ENCODE measurements at regions not wholly inside any gene's neighbourhood (a gene's known extent, or its start where the extent isn't known, plus 50 kb on each side); places are given as distances from the start of the nearest gene placed in this dataset.

DNA sequence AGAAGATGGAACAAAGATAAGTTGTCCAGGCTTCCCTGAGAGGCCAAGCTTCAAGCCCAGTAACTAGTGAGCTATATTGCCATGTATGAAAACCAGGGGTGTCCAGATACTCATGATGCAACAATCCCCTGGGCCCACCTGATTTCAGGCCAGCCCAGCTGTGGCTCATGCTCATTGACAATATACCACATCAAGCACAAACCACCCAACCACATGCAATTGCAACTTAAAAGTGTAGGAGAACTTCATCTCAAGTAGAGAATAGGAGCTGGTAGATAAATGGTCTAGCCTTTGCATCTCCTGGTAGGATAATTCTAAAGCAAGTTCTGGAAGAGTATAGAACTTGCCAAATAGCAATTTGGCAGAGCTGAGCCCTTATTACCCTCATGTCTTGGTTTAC, 561.3 kb downstream of the IGSF11 start:
- intact Hi-C loops (cut with DNase I) = no loop called here
- Histone ChIP-seq H3K9me3 (no peaks in the 10 kb centered on the region), H3K27ac (no peak overlapping the region), H3K36me3 (ENCODE audit: insufficient read depth in 1 of 2, low read depth in 1 of 2) (no peaks in the 10 kb centered on the region), H3K4me3 (no peak overlapping the region), H3K4me1 (no peaks in the 10 kb centered on the region), H3K27me3 (ENCODE audit: insufficient read depth in 3 of 3, low read length in 2 of 3) (no peaks in the 10 kb centered on the region)
- DNase-seq (no peak), ATAC-seq (no peak)
- TF ChIP-seq, protein P1, sequence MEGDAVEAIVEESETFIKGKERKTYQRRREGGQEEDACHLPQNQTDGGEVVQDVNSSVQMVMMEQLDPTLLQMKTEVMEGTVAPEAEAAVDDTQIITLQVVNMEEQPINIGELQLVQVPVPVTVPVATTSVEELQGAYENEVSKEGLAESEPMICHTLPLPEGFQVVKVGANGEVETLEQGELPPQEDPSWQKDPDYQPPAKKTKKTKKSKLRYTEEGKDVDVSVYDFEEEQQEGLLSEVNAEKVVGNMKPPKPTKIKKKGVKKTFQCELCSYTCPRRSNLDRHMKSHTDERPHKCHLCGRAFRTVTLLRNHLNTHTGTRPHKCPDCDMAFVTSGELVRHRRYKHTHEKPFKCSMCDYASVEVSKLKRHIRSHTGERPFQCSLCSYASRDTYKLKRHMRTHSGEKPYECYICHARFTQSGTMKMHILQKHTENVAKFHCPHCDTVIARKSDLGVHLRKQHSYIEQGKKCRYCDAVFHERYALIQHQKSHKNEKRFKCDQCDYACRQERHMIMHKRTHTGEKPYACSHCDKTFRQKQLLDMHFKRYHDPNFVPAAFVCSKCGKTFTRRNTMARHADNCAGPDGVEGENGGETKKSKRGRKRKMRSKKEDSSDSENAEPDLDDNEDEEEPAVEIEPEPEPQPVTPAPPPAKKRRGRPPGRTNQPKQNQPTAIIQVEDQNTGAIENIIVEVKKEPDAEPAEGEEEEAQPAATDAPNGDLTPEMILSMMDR (IDR thresholded peaks at IDR 0.05) = no peak

DNA sequence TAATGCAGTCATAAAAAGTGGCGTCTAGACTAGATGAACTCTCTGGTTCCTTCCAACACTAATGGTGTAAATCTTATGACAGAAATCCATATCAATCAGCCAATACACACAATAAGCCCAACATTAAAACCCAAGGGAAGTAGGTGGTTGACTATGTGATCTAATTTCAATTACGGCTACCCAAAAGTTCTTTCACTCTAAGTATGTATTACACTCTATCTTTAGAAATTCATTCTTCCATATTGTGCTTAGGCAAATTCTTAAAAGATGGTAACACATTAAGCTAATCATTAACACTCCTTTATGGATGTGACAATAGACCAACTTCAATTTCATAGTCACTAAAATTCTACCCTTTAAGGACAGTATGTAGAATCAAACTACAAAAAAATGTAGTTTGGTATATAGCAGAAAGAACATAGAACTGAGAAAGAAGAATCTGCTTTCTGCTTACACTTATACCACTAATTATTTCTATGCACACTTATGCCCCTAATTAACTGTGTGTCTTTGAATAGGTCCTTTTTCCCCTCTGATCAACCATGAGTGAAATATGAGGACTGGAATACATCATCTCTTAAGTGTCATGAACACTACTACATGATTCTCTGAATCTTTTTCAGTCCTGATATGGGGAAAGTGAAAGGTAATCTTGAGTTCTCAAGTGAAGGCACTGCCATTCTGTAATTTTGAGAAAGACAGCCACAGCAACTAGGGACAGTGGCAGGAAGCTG, 557.6 kb downstream of the IGSF11 start:
- Histone ChIP-seq H3K27ac (no peak overlapping the region), H3K9me3 (no peaks in the 10 kb centered on the region), H3K36me3 (ENCODE audit: insufficient read depth in 1 of 2, low read depth in 1 of 2) (no peaks in the 10 kb centered on the region), H3K4me3 (no peak overlapping the region), H3K27me3 (ENCODE audit: insufficient read depth in 3 of 3, low read length in 2 of 3) (no peaks in the 10 kb centered on the region), H3K4me1 (no peaks in the 10 kb centered on the region)
- WGBS, 3 donors = 44 to 78% (median 62%) methylated on average over 2 of the region's 2 CpGs
- intact Hi-C loops (cut with DNase I) = no loop called here
- DNase-seq (no peak), ATAC-seq (no peak)
- TF ChIP-seq, protein P1 (IDR thresholded peaks at IDR 0.05) = no peak

DNA sequence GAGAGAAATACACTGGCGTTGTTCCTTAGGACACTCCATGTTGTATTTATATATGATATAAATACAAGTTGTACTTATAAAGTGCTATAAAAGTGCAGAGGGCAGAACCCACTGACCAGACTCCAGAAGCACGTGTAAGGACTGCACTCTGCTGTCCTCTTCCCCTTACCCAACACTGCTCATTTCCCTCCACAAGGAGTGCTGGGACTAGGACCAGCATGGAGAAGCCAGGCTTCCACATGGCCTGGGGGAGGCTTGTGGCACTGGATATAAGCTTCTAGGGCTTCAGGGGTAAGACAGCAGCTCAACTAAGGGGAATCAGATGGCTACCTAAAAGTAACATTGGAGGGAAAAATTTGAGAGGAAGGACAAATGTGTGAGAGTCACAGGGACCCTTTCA, 556.9 kb downstream of the IGSF11 start:
- no peaks in the 10 kb centered on the region for H3K36me3 ChIP-seq (ENCODE audit: insufficient read depth in 1 of 2, low read depth in 1 of 2)

DNA sequence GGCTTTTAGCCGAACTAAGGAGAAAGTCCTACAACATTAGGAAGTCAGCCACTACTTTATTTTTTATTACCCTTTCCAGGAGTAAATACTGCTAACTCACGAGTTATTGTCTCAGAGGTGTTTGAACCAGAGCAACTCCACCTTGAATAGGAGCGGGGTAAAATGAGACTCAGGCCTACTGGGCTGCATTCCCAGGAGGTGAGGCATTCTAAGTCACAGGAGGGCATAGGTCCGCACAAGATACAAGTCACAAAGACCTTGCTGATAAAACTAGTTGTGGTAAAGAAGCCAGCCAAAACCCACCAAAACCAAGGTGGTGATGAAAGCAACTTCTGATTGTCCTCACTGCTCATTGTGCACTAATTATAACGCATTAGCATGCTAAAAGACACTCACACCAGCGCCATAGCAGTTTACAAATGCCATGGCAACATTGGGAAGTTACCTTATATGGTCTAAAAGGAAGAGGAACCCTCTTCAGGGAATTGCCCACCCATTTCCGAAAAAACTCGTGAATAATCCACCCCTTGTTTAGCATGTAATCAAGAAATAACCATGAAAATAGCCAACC, 555.9 kb downstream of the IGSF11 start:
- H3K4me3 ChIP-seq = no peak overlapping the region
- TF ChIP-seq, protein P1 (IDR thresholded peaks at IDR 0.05) = no peak
- intact Hi-C loops (cut with DNase I) = no loop called here
- H3K27ac ChIP-seq = no peak overlapping the region
- no peaks in the 10 kb centered on the region for H3K4me1 ChIP-seq
- DNase-seq (no peak), ATAC-seq (no peak)
- WGBS, 3 donors = 68 to 71% (median 69%) methylated on average over 8 of the region's 8 CpGs
- H3K36me3 ChIP-seq (ENCODE audit: insufficient read depth in 1 of 2, low read depth in 1 of 2) = no peaks in the 10 kb centered on the region
- no peaks in the 10 kb centered on the region for H3K9me3 ChIP-seq
- no peaks in the 10 kb centered on the region for H3K27me3 ChIP-seq (ENCODE audit: insufficient read depth in 3 of 3, low read length in 2 of 3)

More for the DNA sequence above, 556.9 kb downstream of the IGSF11 start:
- TF ChIP-seq, protein P1 (IDR thresholded peaks at IDR 0.05) = no peak
- no peaks in the 10 kb centered on the region for H3K9me3 ChIP-seq
- WGBS, 3 donors = 22 to 60% (median 24%) methylated on average over 2 of the region's 2 CpGs
- no peaks in the 10 kb centered on the region for H3K4me1 ChIP-seq
- intact Hi-C loops (cut with DNase I) = no loop called here
- DNase-seq = no peak
- no peak overlapping the region for H3K27ac ChIP-seq
- no peaks in the 10 kb centered on the region for H3K27me3 ChIP-seq (ENCODE audit: insufficient read depth in 3 of 3, low read length in 2 of 3)
- H3K4me3 ChIP-seq = no peak overlapping the region
- ATAC-seq = no peak

DNA sequence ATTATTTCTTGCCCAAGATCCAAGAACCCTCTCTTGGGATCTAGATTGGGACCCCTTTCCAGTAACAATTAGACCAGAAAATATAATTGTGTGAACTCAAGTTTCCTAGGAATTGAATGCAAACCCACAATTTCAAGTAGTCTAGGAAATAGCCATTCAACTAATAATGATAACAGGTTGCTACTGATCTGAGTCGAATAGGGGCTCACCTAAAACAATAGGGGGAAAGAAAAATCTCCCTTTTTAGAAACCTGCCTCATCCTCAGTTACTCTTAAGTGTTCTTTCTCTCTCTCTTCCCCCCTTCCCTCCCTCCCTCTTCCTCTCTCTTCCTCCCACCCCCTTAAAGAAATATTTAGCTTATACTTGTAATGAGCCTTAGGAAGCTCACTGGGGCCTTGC, 555.3 kb downstream of the IGSF11 start:
- DNase-seq (no peak), ATAC-seq (no peak)
- Histone ChIP-seq H3K36me3 (ENCODE audit: insufficient read depth in 1 of 2, low read depth in 1 of 2) (no peaks in the 10 kb centered on the region), H3K27me3 (ENCODE audit: insufficient read depth in 3 of 3, low read length in 2 of 3) (no peaks in the 10 kb centered on the region), H3K4me3 (no peak overlapping the region), H3K27ac (no peak overlapping the region), H3K4me1 (no peaks in the 10 kb centered on the region), H3K9me3 (no peaks in the 10 kb centered on the region)
- intact Hi-C loops (cut with DNase I) = no loop called here
- TF ChIP-seq, protein P1 (IDR thresholded peaks at IDR 0.05) = no peak
- WGBS, 3 donors = 41 to 78% (median 67%) methylated on average over 1 of the region's 1 CpG
